ENCODE measurements at regions not wholly inside any gene's neighbourhood (a gene's known extent, or its start where the extent isn't known, plus 50 kb on each side); places are given as distances from the start of the nearest gene placed in this dataset.

DNA sequence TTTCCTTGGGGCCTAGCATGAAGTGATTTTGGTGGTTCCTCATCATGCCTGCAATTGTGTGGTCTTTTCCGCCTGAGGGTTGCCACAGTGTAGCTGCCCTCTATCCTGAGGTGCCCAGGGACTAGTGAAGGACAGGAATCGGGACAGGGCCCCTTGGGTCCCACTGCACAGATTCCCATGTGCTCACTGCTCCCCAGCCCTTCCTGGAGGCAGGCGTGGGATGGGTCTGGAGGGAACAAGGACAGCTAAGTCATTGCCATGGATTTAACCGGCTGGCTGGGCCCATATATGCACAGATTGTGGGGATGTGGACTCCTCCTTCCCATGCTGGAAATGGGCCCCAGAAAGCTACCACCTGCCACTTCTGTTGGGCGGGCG lies 122.3 kb upstream of the PITX1 start:
- no peaks in the 10 kb centered on the region for H3K27me3 ChIP-seq (ENCODE audit: insufficient read depth, low read length)
- no peak overlapping the region for H3K23ac ChIP-seq (ENCODE audit: insufficient read length, low read depth, low read length)
- H3K4ac ChIP-seq (ENCODE audit: low read depth, low read length) = no peak overlapping the region
- no peak overlapping the region for H4K8ac ChIP-seq (replicated peaks; ENCODE audit: insufficient read length, low read depth, low read length)
- no peaks in the 10 kb centered on the region for H3K23me2 ChIP-seq (ENCODE audit: insufficient read length, low read depth, low read length, poor library complexity, severe bottlenecking)
- no peak overlapping the region for H2BK15ac ChIP-seq (ENCODE audit: low read depth, low read length)
- no peaks in the 10 kb centered on the region for H3K79me1 ChIP-seq (ENCODE audit: insufficient read depth, low read depth, low read length, poor library complexity, severe bottlenecking)
- no peak overlapping the region for H4K5ac ChIP-seq (ENCODE audit: insufficient read length, low read depth, low read length)
- H3T11ph ChIP-seq (ENCODE audit: low read length) = no peak overlapping the region
- no peak overlapping the region for H3K56ac ChIP-seq (ENCODE audit: insufficient read length, low read depth, low read length)
- no peak overlapping the region for H2AK5ac ChIP-seq (ENCODE audit: insufficient read length, low read length)
- WGBS (ENCODE audit: extremely low coverage, insufficient read length, low lambda C conversion rate) = no CpG with 5 or more reads among the region's 6 CpGs
- H3K27ac ChIP-seq (ENCODE audit: insufficient read length, low read depth, low read length) = no peak overlapping the region
- H3K9me3 Mint-ChIP-seq = peaks cover 0 to 2% of the 10 kb centered on the region in 2 experiments; a peak in 1 of 5 replicates
- no peak overlapping the region for H3K14ac ChIP-seq (ENCODE audit: insufficient read depth, low read length)
- peaks cover 0 to 1% of the 10 kb centered on the region in 2 experiments; a peak in 1 of 4 replicates for H3K4me1 Mint-ChIP-seq
- TF ChIP-seq, protein P1, sequence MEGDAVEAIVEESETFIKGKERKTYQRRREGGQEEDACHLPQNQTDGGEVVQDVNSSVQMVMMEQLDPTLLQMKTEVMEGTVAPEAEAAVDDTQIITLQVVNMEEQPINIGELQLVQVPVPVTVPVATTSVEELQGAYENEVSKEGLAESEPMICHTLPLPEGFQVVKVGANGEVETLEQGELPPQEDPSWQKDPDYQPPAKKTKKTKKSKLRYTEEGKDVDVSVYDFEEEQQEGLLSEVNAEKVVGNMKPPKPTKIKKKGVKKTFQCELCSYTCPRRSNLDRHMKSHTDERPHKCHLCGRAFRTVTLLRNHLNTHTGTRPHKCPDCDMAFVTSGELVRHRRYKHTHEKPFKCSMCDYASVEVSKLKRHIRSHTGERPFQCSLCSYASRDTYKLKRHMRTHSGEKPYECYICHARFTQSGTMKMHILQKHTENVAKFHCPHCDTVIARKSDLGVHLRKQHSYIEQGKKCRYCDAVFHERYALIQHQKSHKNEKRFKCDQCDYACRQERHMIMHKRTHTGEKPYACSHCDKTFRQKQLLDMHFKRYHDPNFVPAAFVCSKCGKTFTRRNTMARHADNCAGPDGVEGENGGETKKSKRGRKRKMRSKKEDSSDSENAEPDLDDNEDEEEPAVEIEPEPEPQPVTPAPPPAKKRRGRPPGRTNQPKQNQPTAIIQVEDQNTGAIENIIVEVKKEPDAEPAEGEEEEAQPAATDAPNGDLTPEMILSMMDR (conservative IDR thresholded peaks at IDR 0.05) = no peak
- H4K20me1 ChIP-seq (ENCODE audit: control insufficient read depth, insufficient read depth, insufficient read length) = no peaks in the 10 kb centered on the region
- no peak for DNase-seq
- no peak overlapping the region for H3K4me2 ChIP-seq (ENCODE audit: insufficient read depth, insufficient read length, low read length)
- no peak overlapping the region for H2BK120ac ChIP-seq (ENCODE audit: low read depth, low read length, poor library complexity, severe bottlenecking)
- no peak overlapping the region for H3K27ac Mint-ChIP-seq
- H2BK20ac ChIP-seq (ENCODE audit: low read depth, low read length, poor library complexity, severe bottlenecking) = no peak overlapping the region
- no peaks in the 10 kb centered on the region for H3K9me3 ChIP-seq (ENCODE audit: control insufficient read depth, low read depth, low read length)
- H2AFZ ChIP-seq (ENCODE audit: low read length) = no peak overlapping the region
- H3K36me3 Mint-ChIP-seq (ENCODE audit: insufficient read depth in 1 of 3, low read depth in 3 of 3) = no peaks in the 10 kb centered on the region; a peak in 1 of 7 replicates
- H2BK5ac ChIP-seq (ENCODE audit: insufficient read length, low read length) = no peak overlapping the region
- H2BK12ac ChIP-seq (ENCODE audit: insufficient read length, low read depth, low read length) = no peak overlapping the region
- no peak overlapping the region for H3K4me3 Mint-ChIP-seq
- H3K79me2 ChIP-seq (ENCODE audit: insufficient read depth, low read length) = no peaks in the 10 kb centered on the region
- H3K18ac ChIP-seq (ENCODE audit: insufficient read length, low read depth, low read length) = no peak overlapping the region
- no peak overlapping the region for H4K91ac ChIP-seq (ENCODE audit: insufficient read length, low read depth, low read length)
- no peak overlapping the region for H3K9ac ChIP-seq (ENCODE audit: extremely low read depth, insufficient read length, low read length)
- H3K27me3 Mint-ChIP-seq (ENCODE audit: low read depth) = peaks cover 44% of the 10 kb centered on the region
- H3K4me1 ChIP-seq (ENCODE audit: insufficient read depth, low read length) = no peaks in the 10 kb centered on the region
